ENCODE measurements at regions not wholly inside any gene's neighbourhood (a gene's known extent, or its start where the extent isn't known, plus 50 kb on each side); places are given as distances from the start of the nearest gene placed in this dataset.
"Not testable (repeated sequence)": the region's sequence is repeated elsewhere in the genome, so short reads cannot be mapped to it uniquely, and the experiment has no call there.

DNA sequence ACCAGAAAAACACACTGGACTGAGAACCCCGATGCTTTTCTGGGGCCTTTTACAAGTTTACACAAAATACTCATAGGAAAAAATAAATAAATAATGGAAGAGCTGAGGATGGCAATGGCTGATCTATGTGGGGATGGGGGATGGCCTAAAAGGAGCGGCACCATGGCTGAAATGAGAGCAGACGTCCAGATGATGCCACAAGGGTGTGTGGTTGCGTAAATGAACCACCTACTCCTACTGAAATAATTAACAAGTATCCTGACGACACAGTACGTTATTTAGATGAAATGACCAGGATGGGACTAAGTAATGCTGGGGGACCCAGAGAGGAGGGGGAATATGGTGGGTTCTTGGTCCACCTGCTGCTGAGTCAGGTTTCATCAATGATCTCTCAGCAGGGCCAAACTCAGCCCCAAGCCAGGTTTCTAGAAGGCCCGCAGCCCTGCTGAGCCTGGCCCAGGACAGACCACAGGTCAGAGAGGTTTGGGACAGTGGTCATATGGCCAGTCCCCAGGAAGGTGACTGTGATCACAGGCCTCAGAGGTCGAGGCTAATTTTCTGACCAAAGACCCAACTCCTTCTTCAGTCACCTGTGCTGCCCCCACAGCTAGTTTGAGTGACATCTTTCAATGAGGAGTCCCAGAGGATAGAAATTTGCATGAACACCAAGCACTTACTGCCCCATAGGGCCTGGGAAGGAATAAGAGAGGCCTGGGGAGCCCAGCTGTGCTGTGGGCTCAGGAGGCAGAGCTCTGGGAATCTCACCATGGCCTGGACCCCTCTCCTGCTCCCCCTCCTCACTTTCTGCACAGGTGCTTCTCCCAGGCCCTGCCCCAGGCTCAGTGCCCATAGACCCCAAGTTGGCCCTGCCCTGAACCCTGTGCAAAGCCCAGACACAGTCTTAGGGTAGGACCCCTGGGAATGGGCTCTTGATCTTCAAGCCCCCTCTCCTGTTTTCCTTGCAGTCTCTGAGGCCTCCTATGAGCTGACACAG lies 76.3 kb upstream of the IGLL5 start:
- DNase-seq = no peak

DNA sequence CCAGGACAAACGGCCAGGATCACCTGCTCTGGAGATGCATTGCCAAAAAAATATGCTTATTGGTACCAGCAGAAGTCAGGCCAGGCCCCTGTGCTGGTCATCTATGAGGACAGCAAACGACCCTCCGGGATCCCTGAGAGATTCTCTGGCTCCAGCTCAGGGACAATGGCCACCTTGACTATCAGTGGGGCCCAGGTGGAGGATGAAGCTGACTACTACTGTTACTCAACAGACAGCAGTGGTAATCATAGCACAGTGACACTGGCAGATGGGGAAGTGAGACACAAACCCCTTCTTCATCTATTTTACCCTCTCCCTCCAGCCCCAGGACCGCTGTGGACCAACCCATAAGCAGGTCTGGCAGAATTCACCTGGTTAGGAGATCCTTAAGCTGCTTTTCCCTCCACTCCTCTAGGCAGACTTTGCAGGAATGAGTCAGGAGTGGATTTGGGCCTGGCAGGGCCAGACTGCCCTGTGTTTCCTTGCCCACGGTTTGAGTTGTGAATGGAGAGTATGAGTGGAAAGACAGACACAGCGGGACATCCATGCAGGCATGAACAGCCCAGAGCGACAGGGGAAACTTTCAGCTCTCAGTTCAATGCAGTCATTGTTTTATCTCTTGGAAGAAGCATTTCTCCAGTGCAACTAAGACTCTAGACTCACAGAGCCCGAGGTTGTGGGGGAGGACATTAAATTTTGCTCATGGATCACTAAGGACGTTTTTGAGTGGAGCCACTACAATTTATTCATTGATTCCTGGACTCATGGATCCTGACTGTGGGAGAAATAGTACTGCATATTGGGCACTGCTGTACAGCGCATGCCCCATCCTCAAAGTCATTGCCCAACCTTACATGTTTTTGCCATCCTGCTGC lies 75.3 kb upstream of the IGLL5 start:
- DNase-seq = no peak

GRCh38 chr22:22813126-22814075 lies 74.2 kb upstream of the IGLL5 start:
- DNase-seq = no peak

DNA sequence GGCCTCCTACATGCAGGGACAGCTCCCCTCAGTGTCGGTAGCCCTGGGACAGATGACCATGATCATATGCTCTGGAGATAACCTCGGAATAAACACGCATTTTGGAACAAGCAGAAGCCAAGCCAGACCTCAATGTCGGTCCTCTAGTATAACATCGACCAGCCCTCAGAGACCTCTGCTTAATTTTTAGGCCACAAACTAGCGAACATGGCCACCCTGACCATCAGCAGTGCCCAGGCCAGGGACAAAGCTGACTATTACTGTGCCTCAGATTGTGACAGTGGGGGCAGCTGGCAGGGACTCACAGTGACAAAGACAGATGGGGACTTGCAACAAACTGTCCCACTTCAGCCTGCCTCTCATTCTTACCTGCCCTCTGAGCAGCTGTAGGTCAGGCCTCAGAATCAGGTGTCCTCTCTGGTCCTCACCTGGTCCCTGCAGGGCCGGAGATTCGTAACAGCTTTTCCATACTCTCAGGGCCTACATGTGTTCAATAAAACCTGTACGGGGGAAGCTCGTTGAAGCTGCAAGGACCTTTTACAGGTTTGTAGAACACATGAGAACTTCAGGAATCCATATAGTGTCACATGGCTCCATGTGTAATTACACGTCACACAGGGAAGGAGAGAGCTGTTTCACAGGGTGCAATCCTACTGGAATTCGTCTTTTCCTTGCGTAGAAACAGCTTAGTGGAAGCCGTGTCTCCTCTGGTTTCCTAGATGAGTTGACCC lies 72.8 kb upstream of the IGLL5 start:
- no peak for DNase-seq

DNA sequence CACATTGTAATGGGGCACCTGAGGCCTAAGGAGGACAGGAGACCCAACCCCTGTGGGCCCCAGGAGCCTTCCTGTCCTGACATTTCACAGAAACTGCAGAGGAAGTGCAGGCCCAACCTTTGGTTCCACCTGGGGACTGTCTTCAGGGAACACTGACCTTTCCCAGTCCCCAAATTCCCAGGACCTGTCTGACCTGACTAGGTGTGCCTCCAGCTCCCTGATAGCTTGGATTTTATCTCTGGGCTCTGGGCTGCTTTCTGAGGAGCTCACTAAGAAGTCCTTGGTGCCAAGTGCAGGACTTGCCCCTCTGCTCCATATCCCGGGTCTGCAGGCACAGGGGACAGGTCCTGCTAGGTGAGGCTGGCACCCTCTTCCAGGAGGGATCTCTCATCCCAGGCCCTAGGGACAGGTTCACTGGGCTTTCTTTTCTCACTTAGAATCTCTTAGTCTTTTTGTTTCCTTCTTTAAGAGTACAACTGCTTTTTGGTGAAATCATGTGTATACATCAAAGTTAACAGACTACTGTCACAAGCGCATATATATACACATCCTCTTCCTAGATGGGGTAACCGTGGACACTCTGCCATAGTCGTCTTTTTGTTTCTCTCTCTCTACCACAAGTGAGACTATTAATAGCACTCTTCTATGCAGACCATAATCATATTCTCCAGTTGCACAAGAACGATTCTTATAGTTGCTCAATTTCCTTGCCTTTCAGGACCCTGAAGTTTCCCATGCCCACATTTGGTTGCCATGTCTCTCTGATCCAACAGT lies 72.0 kb upstream of the IGLL5 start:
- no peak for DNase-seq

DNA sequence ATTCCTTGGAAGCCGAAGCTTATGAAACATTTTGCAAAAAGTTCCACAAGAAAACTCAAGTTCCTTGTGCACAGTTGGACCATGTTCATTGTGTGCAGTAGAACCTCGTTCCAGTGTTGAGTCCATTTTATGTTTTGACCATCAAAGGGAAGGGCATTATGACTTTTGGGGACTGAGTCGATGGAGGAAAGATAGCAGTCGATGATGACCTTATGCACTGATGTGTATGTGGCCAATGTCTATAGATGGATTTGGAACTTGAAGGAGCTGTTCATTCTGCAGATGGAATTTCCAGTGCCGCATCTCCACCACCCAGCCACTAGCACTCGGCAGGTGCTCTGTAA lies 71.5 kb upstream of the IGLL5 start:
- DNase-seq = no peak

- DNase-seq = peak in 1 of 2 experiments; percentile 11
Measured at GRCh38 chr22:22816766-22817410, 70.7 kb upstream of the IGLL5 start.

- peak; percentile 19 to 66 for DNase-seq
Measured at GRCh38 chr22:22817468-22818201, 70.0 kb upstream of the IGLL5 start.

DNA sequence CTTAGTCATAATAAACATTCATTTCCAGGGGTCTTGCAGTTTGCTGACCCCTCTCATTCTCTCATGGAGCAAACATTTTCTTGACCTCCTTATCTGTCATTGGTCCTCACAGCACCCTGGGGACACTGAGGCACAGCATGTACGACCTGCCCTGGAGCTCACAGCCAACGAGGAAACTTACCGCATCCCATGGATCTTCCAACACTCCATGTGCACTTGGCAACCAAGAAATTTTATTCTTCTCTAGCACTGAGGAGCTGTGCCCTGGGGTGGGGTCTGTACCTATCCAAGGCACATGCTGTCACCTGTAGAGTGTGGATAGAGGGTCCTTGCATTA lies 69.4 kb upstream of the IGLL5 start:
- no peak for DNase-seq

DNA sequence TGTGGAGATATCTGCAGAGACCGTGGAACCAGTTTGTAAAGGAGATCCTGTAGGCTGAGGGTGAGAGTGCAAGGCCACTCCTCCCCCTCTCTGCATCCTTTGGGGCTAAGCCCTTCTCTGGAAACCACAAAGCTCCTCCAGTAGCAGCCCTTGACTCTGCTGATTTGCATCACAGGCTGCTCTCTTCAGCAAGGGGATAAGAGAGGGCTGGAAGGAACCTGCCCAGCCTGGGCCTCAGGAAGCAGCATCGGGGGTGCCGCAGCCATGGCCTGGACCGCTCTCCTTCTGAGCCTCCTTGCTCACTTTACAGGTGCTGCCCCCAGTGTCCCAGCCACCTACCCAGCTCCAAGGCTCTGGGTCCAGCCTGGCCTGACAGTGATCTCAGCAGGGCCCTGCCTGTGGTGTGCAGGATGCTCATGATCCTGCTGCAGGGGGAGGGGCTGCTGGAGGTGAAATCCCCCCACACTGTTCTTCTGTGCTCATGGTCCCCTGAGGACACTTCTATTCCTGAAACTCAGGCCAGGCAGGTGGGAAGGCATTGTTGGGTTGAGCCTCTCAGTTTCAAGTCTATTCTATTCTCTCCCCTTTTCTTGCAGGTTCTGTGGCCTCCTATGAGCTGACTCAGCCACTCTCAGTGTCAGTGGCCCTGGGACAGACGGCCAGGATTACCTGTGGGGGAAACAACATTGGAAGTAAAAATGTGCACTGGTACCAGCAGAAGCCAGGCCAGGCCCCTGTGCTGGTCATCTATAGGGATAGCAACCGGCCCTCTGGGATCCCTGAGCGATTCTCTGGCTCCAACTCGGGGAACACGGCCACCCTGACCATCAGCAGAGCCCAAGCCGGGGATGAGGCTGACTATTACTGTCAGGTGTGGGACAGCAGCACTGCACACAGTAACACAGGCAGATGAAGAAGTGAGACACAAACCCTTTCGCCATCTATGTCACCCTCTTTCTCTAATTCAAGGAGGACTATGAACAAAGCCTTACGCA lies 68.5 kb upstream of the IGLL5 start:
- DNase-seq = peak in 1 of 2 experiments; percentile 50

DNA sequence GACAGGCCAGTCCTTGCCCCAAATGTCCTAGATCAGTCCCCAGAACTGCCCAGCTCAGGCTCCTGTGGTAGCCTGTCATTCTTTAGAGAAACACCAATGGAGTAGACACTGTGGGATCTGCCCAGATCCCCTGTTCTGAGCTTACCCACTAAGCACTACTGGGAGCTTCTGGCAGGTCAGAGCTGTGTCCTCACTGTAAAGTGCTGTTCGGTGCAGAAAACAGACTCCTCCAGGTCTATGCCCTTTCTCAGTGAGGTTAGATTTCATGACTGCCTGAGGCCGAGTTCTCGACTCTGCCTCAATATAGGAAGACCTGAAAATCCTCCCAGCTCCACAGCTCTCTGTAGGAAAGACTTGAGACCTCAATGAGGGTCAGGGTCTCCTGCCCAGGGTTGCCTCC lies 67.5 kb upstream of the IGLL5 start:
- DNase-seq = no peak

DNA sequence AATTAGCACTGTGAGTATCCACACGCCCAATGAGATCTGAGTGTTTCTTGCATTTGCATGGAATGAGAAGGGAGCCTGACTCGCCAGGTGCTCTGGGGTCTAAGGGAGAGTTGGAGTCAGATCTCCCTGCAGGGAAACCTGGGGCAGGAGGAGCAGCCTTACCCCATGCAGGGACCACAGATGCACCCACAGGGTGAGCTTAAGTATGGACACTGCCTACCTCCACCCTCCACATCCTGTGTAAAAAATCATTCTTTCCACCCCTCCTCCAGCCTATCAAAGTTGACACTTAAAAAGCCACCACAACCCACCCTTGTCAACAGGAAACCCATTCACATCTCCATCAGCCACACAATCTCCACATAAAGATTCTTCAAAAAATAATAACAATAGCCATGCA lies 67.0 kb upstream of the IGLL5 start:
- DNase-seq = no peak

- no peak for DNase-seq
Measured at GRCh38 chr22:22821340-22821739, 66.3 kb upstream of the IGLL5 start.

DNA sequence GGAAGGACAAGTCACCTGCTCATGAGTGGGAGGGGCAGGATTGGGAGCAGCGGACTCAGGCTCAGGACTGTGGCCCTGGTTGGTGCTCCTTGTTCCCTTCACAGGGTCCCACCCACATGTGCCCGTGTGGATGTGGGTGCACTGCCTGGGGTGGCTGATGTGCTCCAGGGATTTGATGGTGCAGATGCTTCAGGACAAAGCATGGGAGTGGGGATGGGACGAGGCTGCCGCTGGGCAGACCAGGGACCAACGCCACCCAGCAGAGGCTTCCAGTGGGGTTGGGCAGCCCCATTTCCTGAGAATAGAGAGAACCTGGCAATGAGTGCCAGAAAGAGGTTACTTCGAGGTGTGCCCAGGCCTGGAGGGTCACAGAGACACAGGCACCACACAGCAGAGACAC lies 65.5 kb upstream of the IGLL5 start:
- DNase-seq = no peak

DNA sequence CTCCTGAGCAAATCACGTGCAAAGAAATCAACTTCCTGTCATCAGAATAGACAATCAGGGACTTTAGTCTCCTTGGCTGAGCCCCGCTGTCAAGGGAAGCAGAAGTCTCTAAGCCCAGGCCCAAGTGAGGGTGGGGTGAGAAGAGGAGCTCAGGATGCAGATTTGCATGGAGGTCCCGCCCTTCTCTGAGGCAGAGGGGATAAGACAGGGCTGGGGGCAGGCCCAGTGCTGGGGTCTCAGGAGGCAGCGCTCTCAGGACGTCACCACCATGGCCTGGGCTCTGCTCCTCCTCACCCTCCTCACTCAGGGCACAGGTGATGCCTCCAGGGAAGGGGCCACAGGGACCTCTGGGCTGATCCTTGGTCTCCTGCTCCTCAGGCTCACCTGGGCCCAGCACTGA lies 65.1 kb upstream of the IGLL5 start:
- DNase-seq = not testable (repeated sequence)

- DNase-seq = peak in 1 of 2 experiments; percentile 45
Measured at GRCh38 chr22:22823131-22823810, 64.3 kb upstream of the IGLL5 start.

- DNase-seq = peak in 1 of 2 experiments; percentile 8
Measured at GRCh38 chr22:22824340-22825212, 63.0 kb upstream of the IGLL5 start.
